HFFc6 (cell line): ENCODE measurements at regions not wholly inside any gene's neighbourhood (a gene's known extent, or its start where the extent isn't known, plus 50 kb on each side); places are given as distances from the start of the nearest gene placed in this dataset.

ENCODE experiments used
- DNase-seq: peaks from one replicate; pipeline ENCODE4 v3.0.0-alpha.2; 2018
- H3K27ac Mint-ChIP-seq: 2 replicates; pipeline ENCODE4 v1.8.0; 2020; ENCODE audit warnings: mild to moderate bottlenecking, mixed read lengths
- H3K27me3 Mint-ChIP-seq: 2 replicates; pipeline ENCODE4 v1.8.0; 2021; ENCODE audit warnings: mild to moderate bottlenecking, moderate library complexity, mixed read lengths; ENCODE audit not compliant: insufficient read depth
- H3K36me3 Mint-ChIP-seq: 2 replicates; pipeline ENCODE4 v1.8.0; 2021; ENCODE audit warnings: low read depth, mixed read lengths
- H3K4me1 Mint-ChIP-seq: 2 replicates; pipeline ENCODE4 v1.8.0; 2020; ENCODE audit warnings: low read depth, mixed read lengths
- H3K4me3 Mint-ChIP-seq: 2 replicates; pipeline ENCODE4 v1.8.0; 2020; ENCODE audit warnings: mild to moderate bottlenecking, moderate library complexity, mixed read lengths
- H3K9me3 Mint-ChIP-seq: 2 replicates; pipeline ENCODE4 v1.8.0; 2020; ENCODE audit warnings: mild to moderate bottlenecking, mixed read lengths
- TF ChIP-seq, protein P1 (sequence below): fragments of 200-600 bp; sonication (generic); IDR thresholded peaks from 2 replicates; pipeline ENCODE4 v1.5.0; 2021; ENCODE audit warnings: antibody characterized with exemption, mild to moderate bottlenecking

DNA sequence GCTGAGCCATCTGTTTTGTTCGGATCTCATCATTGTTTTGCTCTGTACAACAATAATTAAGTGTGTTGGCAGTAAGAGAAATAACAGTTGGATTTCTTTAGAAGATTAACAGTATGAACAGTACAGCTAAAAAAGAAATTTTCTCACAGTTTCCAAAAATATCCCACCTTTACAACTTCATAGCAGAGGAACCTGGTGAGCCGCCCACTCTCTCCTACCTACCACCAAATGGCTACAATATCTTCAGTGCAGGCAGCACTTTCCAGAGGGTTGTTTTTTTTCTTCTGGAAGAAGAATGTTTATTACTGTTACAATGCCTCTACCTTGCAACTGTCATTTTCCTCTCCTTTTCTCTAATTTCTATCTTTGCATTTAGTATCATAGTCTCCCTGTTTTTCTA lies 1577.5 kb upstream of the PRR20A start:
- Mint-ChIP-seq H3K9me3 (peaks cover 8% of the 10 kb centered on the region), H3K4me1 (no peaks in the 10 kb centered on the region), H3K27ac (no peak overlapping the region), H3K27me3 (no peaks in the 10 kb centered on the region; the same call in 1 of the 2 replicates), H3K4me3 (no peak overlapping the region), H3K36me3 (no peaks in the 10 kb centered on the region)
- TF ChIP-seq, protein P1, sequence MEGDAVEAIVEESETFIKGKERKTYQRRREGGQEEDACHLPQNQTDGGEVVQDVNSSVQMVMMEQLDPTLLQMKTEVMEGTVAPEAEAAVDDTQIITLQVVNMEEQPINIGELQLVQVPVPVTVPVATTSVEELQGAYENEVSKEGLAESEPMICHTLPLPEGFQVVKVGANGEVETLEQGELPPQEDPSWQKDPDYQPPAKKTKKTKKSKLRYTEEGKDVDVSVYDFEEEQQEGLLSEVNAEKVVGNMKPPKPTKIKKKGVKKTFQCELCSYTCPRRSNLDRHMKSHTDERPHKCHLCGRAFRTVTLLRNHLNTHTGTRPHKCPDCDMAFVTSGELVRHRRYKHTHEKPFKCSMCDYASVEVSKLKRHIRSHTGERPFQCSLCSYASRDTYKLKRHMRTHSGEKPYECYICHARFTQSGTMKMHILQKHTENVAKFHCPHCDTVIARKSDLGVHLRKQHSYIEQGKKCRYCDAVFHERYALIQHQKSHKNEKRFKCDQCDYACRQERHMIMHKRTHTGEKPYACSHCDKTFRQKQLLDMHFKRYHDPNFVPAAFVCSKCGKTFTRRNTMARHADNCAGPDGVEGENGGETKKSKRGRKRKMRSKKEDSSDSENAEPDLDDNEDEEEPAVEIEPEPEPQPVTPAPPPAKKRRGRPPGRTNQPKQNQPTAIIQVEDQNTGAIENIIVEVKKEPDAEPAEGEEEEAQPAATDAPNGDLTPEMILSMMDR = no peak
- DNase-seq = no peak

DNA sequence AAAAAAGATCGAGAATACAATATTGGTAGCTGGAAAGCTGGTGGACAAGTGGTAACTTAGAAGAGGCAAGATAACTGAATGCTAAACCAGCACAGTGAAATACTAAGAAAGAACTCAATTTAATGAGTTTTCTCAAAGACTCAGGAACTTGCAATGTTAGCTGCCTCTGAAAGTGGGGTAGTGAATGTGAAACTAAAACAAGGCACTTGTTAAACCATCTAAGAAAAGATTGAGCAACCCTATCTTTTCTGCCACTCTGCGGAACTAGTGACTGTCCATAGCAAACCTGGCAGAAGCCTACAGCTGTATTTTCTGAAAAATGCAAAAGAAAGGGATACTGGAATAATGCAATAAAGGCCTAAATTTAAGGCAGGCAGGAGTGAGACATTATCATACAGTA lies 1574.4 kb upstream of the PRR20A start:
- TF ChIP-seq, protein P1 = no peak
- no peaks in the 10 kb centered on the region for H3K36me3 Mint-ChIP-seq
- H3K4me1 Mint-ChIP-seq = no peaks in the 10 kb centered on the region
- peaks cover 10% of the 10 kb centered on the region for H3K9me3 Mint-ChIP-seq
- H3K27me3 Mint-ChIP-seq = no peaks in the 10 kb centered on the region; the same call in 1 of the 2 replicates
- no peak overlapping the region for H3K27ac Mint-ChIP-seq
- H3K4me3 Mint-ChIP-seq = no peak overlapping the region
- DNase-seq = no peak

DNA sequence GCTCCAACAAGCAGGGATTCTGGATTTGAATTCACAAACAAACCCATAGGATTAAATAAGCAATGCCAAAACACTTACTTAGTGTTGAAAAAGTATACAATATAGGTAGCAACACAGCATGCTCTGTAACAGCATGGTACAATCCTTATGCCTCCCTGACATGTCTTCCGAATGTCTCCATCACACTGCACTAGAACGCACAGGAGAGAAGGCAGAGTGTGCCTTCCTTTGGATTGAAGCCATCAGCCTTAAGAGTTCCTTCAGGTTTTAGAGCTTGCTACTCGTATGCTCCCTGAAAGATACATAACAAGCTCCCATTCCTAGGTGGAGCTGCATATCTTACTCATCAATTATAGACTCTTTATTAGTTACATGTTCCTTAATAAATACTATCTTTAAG lies 1573.9 kb upstream of the PRR20A start:
- TF ChIP-seq, protein P1 = no peak
- H3K4me1 Mint-ChIP-seq = no peaks in the 10 kb centered on the region
- no peak overlapping the region for H3K27ac Mint-ChIP-seq
- H3K36me3 Mint-ChIP-seq = no peaks in the 10 kb centered on the region
- no peak overlapping the region for H3K4me3 Mint-ChIP-seq
- peaks cover 13% of the 10 kb centered on the region for H3K9me3 Mint-ChIP-seq
- H3K27me3 Mint-ChIP-seq = no peaks in the 10 kb centered on the region; the same call in 1 of the 2 replicates
- no peak for DNase-seq

DNA sequence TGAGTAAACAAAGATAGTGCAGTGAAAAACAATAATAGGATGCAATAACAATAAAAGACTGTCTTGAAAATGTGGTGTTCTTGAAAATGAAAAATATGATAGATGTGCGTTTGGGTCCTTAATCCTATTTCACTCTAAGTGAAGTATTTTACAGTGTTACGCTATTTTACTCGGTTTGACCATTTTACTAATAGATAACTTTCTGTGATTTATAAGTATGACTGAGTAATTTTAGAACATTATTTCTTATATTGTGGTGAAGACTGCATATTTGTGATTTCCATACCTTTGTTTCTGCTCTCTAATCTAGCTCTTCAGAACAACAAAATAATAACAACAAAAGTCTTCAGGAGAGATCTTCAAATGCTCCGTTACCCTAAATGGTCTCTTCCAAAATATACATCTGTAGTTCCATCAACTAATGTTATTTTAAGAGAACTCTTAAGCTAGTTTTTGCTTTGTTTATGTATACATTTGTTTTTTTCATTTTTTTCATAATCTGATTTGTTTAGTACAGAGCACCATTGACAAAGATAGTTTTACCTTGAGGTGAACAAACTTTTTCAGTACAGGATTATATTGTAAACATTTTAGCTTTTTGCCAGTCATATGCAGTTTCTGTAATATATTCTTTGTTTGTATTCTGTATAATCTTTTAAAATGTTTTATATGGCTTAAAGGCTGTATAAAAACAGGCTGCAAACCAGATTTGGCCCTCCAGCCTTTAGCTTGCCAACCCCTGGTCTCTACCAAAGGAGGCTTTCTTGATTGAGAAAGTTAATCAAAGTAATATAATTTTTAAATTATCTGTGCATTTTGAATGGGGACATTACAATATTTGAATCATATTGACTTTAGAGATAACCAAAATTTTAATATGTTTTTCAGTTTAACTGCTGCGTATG lies 1572.7 kb upstream of the PRR20A start:
- no peaks in the 10 kb centered on the region; the same call in 1 of the 2 replicates for H3K27me3 Mint-ChIP-seq
- no peak for DNase-seq
- H3K4me3 Mint-ChIP-seq = no peak overlapping the region
- no peaks in the 10 kb centered on the region for H3K4me1 Mint-ChIP-seq
- TF ChIP-seq, protein P1 = no peak
- peaks cover 13% of the 10 kb centered on the region for H3K9me3 Mint-ChIP-seq
- H3K27ac Mint-ChIP-seq = no peak overlapping the region
- H3K36me3 Mint-ChIP-seq = no peaks in the 10 kb centered on the region

DNA sequence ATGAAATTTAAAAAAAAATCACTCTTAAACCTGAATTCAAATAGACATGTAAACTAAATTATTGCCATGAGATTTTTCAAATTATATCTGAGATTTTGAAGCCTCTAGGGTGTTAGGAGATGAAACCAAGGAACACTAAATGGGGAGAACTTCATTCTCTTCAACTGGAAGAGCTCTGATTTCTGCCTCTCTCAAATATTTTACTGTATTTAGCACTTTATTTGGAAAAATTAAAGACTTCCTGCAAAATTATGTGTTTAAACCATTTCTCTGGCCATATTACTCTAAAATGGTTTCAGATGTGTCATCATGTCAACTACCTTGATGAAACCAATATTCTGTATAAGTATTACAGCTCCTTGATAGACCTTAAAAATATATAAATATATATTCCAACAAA lies 1571.6 kb upstream of the PRR20A start:
- no peaks in the 10 kb centered on the region for H3K4me1 Mint-ChIP-seq
- H3K27ac Mint-ChIP-seq = no peak overlapping the region
- H3K4me3 Mint-ChIP-seq = no peak overlapping the region
- H3K9me3 Mint-ChIP-seq = peaks cover 12% of the 10 kb centered on the region
- TF ChIP-seq, protein P1 = no peak
- H3K36me3 Mint-ChIP-seq = no peaks in the 10 kb centered on the region
- H3K27me3 Mint-ChIP-seq = no peaks in the 10 kb centered on the region
- no peak for DNase-seq
